ENCODE measurements at regions not wholly inside any gene's neighbourhood (a gene's known extent, or its start where the extent isn't known, plus 50 kb on each side); places are given as distances from the start of the nearest gene placed in this dataset.

DNA sequence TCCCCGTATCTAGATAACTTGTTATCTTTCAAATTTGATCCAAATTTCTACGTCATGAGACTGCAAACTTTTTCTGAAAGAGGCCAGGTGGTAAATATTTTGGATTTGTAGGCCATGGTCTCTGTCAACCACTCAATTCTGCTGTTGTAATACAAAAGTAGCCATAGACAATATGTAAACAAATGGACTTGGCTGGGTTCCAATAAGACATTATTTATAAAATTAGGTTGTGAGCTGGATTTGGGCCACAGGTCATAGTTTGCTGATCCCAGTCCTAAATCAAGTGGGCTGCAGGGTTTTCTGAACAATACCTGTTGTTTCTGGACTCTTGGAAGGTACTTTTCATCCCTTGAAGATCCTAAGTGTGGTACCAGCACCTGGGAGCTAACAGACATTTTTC lies 1178.0 kb downstream of the SORCS1 start:
- TF ChIP-seq CTCF (IDR thresholded peaks at IDR 0.05) (no peak), POLR2A (IDR thresholded peaks at IDR 0.05) (no peak)
